ENCODE measurements at regions not wholly inside any gene's neighbourhood (a gene's known extent, or its start where the extent isn't known, plus 50 kb on each side); places are given as distances from the start of the nearest gene placed in this dataset.

DNA sequence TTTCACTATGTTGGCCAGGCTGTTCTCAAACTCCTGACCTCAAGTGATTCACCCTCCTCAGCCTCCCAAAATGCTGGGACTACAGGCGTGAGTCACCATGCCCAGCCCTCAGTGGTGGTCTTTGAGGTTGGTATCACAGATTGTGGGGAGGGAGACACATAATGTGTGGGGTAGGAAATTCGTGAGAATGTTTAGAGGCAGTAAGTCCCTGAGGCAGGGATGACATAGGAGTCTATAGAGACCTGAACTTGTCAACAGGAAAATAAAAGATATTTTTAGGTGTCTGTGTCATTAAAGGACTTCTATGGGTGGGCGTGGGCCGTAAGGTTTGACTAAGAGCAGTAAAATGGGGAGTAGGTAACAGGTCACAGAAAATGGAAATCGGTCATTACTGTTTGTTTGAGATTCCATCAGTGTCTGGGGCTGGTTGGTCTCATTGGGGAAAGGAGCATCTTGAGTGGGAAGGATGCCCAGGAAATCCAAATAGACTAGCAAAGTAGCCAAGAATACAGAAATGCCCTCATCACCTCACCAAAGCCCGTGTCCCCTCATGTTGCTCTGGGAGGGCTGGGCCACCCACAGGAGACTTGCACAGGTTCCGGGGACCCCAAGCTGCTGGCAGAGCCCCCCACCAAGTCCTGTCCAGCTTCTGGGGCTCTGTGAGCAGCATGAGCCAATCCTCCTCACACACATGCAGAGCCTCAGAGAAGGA is 63.6 kb upstream of the BCL2L14 start:
- H3K27me3 ChIP-seq (ENCODE audit: control insufficient read depth, low read length) = no peaks in the 10 kb centered on the region; the same call in 1 of the 2 replicates
- peak overlapping the region; percentile 76 for H3K4me2 ChIP-seq (ENCODE audit: low read length)
- no peaks in the 10 kb centered on the region for H3K9me3 ChIP-seq (ENCODE audit: control insufficient read depth, insufficient read depth, low read length)
- peaks cover 5% of the 10 kb centered on the region; the same call in 1 of the 2 replicates for H3F3A ChIP-seq (ENCODE audit: control insufficient read depth, insufficient read depth)
- H4K20me1 ChIP-seq (ENCODE audit: control insufficient read depth, insufficient read depth, low read depth, low read length) = no peaks in the 10 kb centered on the region
- H3K36me3 ChIP-seq (ENCODE audit: control insufficient read depth, low read length) = no peaks in the 10 kb centered on the region
- H3K79me2 ChIP-seq (ENCODE audit: control insufficient read depth, low read length) = no peaks in the 10 kb centered on the region
- H3K9me2 ChIP-seq (replicated peaks; ENCODE audit: control insufficient read depth, low read length) = no peaks in the 10 kb centered on the region
- peaks cover 51% of the 10 kb centered on the region for H3K4me1 ChIP-seq (ENCODE audit: control insufficient read depth, low read length)
- H3K4me3 ChIP-seq (ENCODE audit: low read length) = peak overlapping the region; percentile 27; the same call in 1 of the 2 replicates
- no peak overlapping the region for H3K27ac ChIP-seq (ENCODE audit: low read depth, low read length)
- no peak for TF ChIP-seq EZH2phosphoT487 (IDR thresholded peaks at IDR 0.05; ENCODE audit: borderline replicate concordance, low read length)
- TF ChIP-seq, protein P1, sequence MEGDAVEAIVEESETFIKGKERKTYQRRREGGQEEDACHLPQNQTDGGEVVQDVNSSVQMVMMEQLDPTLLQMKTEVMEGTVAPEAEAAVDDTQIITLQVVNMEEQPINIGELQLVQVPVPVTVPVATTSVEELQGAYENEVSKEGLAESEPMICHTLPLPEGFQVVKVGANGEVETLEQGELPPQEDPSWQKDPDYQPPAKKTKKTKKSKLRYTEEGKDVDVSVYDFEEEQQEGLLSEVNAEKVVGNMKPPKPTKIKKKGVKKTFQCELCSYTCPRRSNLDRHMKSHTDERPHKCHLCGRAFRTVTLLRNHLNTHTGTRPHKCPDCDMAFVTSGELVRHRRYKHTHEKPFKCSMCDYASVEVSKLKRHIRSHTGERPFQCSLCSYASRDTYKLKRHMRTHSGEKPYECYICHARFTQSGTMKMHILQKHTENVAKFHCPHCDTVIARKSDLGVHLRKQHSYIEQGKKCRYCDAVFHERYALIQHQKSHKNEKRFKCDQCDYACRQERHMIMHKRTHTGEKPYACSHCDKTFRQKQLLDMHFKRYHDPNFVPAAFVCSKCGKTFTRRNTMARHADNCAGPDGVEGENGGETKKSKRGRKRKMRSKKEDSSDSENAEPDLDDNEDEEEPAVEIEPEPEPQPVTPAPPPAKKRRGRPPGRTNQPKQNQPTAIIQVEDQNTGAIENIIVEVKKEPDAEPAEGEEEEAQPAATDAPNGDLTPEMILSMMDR (IDR thresholded peaks at IDR 0.05; ENCODE audit: low read depth, low read length, poor library complexity, severe bottlenecking) = no peak

DNA sequence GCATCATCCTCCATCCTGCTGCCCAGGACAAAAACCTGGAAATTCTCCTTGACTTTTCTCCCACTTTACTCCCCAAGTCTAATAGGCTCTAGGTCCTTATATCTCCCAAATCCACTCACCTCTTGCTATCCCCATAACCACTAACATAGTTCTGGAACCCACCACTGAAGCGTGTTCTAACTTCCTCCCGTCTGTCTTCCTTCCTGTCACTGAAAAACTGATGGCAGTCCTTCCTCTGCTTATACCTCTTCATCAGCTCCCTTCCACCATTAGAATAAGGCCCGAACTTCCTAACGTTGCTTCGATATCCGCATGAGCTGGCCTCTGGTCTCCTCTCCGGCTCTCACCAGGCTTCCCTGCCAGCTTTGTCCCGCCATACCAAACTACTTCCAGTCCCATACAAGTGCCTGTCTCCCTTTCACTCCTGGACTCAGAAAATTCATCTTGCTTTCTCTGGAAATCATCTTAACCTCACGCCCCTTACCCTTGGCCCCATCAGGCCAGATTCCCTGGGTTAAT is 63.0 kb upstream of the BCL2L14 start:
- H3K4me1 ChIP-seq (ENCODE audit: control insufficient read depth, low read length) = peaks cover 51% of the 10 kb centered on the region
- no peaks in the 10 kb centered on the region for H3K9me3 ChIP-seq (ENCODE audit: control insufficient read depth, insufficient read depth, low read length)
- H3K36me3 ChIP-seq (ENCODE audit: control insufficient read depth, low read length) = no peaks in the 10 kb centered on the region
- no peak for TF ChIP-seq EZH2phosphoT487 (IDR thresholded peaks at IDR 0.05; ENCODE audit: borderline replicate concordance, low read length)
- TF ChIP-seq, protein P1 (IDR thresholded peaks at IDR 0.05; ENCODE audit: low read depth, low read length, poor library complexity, severe bottlenecking) = no peak
- H3K79me2 ChIP-seq (ENCODE audit: control insufficient read depth, low read length) = no peaks in the 10 kb centered on the region
- H3F3A ChIP-seq (ENCODE audit: control insufficient read depth, insufficient read depth) = peaks cover 7% of the 10 kb centered on the region
- no peaks in the 10 kb centered on the region for H4K20me1 ChIP-seq (ENCODE audit: control insufficient read depth, insufficient read depth, low read depth, low read length)
- peak overlapping the region; percentile 76 for H3K4me2 ChIP-seq (ENCODE audit: low read length)
- no peaks in the 10 kb centered on the region for H3K9me2 ChIP-seq (replicated peaks; ENCODE audit: control insufficient read depth, low read length)
- H3K27ac ChIP-seq (ENCODE audit: low read depth, low read length) = no peak overlapping the region
- peak overlapping the region; percentile 27; the same call in 1 of the 2 replicates for H3K4me3 ChIP-seq (ENCODE audit: low read length)
- no peaks in the 10 kb centered on the region; the same call in 1 of the 2 replicates for H3K27me3 ChIP-seq (ENCODE audit: control insufficient read depth, low read length)

DNA sequence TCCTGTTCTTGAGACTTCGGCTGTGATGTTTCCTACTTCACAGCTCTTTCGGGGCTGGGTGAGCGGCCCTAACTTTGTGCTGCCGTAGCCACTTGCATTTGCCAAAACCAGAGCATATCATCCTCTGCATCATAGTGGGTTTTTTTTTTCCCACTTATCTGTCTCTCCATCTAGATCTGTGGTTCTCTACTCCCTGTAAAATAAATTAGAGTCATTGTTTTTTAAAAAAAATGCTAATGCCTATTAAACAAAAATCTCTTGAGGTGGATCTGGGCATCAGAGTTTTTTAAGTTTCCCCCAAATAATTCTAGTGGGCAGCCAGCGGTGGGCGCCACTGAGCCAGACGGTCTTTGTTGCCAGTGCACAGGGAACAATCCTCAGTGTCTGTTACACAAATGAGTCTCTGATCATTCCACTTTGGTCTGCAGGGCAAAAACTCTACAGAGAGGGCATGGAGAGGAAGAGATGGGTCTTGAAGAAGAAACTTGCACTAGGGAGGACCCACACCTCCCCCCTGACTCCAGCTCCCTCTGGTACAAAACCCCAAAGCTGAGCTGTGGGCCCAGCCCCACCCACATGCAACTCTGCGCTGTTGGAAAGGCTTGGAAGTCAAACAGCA is 62.4 kb upstream of the BCL2L14 start:
- Histone ChIP-seq H3K79me2 (ENCODE audit: control insufficient read depth, low read length) (no peaks in the 10 kb centered on the region), H3K27ac (ENCODE audit: low read depth, low read length) (peak overlapping the region; percentile 63), H3K36me3 (ENCODE audit: control insufficient read depth, low read length) (no peaks in the 10 kb centered on the region), H3F3A (ENCODE audit: control insufficient read depth, insufficient read depth) (peaks cover 8% of the 10 kb centered on the region), H3K9me3 (ENCODE audit: control insufficient read depth, insufficient read depth, low read length) (no peaks in the 10 kb centered on the region), H3K4me1 (ENCODE audit: control insufficient read depth, low read length) (peaks cover 51% of the 10 kb centered on the region), H3K9me2 (replicated peaks; ENCODE audit: control insufficient read depth, low read length) (no peaks in the 10 kb centered on the region), H3K4me3 (ENCODE audit: low read length) (peak overlapping the region; percentile 32; the same call in 1 of the 2 replicates), H3K4me2 (ENCODE audit: low read length) (peak overlapping the region; percentile 76), H4K20me1 (ENCODE audit: control insufficient read depth, insufficient read depth, low read depth, low read length) (no peaks in the 10 kb centered on the region), H3K27me3 (ENCODE audit: control insufficient read depth, low read length) (no peaks in the 10 kb centered on the region; the same call in 1 of the 2 replicates)
- TF ChIP-seq, protein P1 (IDR thresholded peaks at IDR 0.05; ENCODE audit: low read depth, low read length, poor library complexity, severe bottlenecking) = peak; percentile 79
- no peak for TF ChIP-seq EZH2phosphoT487 (IDR thresholded peaks at IDR 0.05; ENCODE audit: borderline replicate concordance, low read length)
